HUDEP-2 (cell line): ENCODE measurements at regions not wholly inside any gene's neighbourhood (a gene's known extent, or its start where the extent isn't known, plus 50 kb on each side); places are given as distances from the start of the nearest gene placed in this dataset.
"Not testable (repeated sequence)": the region's sequence is repeated elsewhere in the genome, so short reads cannot be mapped to it uniquely, and the experiment has no call there.

Experiments
- DNase-seq, 76 experiments: peaks; one replicate each; lab custom pipeline; 2025; ENCODE audit not compliant: unreplicated experiment in 76 of 76; lab: John Stamatoyannopoulos, UW

DNA sequence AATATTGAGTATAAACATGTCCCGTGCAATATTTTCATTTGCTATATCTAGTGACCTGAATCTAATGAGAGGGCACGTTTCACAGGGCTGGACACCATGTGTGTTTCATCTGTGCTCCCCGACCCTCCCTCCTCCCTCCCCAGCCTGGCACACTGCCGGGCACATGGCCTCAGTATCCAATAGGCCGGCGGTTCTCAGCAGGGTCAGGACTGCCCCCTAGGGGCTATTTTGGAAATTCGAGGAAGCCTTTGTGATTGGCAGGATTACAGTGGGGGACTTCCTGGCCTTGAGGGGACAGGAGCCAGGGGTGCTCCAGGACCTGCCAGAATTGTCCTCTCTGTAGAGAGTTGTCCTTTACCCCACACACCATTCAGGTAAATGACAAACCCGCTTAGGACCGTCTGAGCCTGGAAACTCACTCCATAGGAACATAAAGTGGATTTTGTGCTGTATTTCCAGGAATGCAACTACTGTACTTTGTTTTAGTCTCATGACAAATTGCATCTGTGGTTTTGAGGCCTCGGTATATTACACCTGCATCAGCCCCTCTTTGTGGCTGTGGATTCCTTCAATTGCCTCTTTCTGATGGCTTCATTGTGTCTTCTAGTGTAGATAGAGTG lies 109.5 kb upstream of the SIM2 start:
- DNase-seq, result peak in 73 of 76 experiments; percentile 15 to 84 (median 71)

DNA sequence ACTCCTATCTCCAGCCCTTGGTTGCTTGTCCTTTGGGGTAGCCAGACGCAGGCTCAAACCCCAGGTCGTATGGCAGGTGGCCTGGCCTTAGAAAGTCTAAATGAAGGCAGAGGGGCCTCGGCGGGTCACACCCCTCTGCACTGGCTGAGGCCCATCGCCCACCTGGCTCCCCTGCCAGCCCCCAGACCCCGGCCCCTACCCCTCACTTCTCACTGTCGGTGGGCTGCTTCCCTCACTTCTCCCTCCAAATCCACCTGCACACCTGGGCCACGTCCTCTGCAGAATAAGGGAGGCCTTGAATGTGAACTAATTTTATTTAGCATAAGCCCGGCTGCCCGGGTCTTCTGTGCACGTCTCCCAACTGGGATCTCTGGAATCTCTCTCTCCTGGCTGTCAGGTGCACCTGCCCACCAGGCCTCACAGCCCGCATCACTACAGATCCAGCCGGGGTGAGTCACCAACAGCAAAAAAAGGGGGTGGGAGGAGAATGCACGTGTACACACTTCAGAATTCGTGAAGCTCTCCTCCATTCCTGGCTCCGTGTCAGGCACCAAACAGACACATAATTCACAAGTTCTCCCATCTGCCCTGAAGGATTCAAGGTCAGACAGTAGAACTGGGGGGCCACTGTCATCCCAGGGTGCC lies 107.5 kb upstream of the SIM2 start:
- DNase-seq, result no peak

DNA sequence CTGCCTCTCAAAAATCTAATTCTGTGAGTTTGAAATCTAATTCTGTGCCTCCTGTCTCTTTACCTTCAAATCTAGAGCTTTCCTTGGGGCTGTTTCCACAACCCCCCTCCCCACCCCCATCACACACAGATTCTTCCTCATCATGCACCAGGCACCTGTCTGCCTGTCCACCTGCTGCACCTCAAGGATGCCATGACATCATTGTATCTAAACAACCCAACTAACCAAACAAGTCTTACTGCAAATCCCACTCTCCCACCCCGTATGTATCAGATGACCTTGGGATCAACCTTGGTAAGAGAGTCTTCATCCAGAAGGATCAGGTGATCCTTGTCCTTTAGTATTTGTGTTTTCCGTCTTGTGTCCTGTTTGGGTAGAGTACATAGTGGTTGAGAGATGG lies 102.7 kb upstream of the SIM2 start:
- DNase-seq, result no peak

DNA sequence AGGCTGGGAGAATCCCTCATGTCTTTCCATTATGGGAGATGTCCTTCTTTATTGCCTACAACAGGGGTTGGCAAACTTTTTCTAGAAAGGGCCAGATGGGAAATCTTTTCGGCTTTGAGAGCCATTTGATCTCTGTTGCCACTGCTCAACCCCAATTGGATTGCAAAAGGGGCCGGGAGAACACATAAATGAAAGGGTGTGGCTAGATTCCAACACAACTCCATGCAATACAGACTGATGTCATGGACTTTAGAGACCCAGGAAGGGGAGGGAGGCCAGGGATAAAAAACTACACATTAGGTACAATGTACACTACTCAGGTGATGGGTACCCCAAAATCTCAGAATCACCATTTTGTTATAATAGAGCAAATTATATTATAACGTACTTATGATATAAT lies 97.6 kb upstream of the SIM2 start:
- no peak for DNase-seq

DNA sequence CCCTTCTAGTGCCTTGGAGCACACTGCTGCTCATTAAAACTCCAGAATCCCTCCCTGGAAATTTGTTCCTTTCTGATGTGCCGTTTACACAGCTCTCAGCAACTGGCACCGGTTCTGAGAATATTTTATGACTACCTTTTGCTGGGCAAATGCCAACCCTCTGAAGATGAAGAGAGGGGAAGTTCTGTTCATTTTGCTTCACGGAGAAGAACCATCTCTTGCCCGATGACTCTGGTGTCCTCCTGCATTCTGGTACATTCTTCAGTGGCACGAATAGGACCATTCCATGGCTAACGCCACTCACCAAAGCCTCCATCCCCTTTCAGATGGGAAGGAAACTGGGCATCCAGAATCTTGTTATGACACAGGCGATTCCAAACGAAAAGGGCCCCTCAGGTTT lies 96.2 kb upstream of the SIM2 start:
- DNase-seq, result no peak

DNA sequence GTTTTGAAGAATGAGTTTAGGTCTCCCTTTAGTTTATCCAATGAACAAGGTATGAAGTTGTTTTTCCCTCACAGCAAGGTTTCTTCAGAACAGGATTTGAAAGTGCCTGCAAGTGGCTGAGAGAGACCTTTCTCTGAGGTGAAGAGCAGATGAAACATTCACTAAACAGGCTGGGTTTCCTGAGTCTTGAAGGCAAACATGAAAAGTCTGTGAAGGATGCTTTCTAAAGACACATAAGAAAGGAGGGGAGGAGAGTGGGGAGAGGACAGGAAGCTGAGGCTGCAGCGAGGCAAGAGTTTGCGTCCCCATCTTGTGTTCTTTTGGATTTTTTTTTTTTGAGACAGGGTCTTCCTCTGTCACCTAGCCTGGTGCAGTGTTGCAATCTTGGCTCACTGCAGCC lies 95.7 kb upstream of the SIM2 start:
- DNase-seq, result no peak

DNA sequence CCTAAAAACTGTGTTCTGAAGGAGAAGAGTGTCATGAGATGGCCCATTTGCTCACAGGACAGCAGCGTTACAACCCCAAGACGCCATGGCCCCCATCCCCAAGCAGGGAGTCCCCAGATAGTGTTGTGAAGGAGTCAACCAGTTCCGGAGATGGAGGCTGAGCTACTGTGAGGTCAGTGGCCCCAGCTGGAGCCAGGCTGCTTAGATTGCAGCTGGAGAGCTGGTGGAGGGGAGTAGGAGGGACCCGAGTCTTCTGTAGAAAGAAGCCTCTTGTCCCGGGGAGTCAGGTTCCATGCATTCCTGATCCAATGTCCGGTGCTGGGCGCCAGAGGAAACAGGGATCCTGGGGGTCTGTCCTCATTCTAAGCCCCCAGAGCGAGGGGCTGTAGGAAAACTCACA lies 93.5 kb upstream of the SIM2 start:
- no peak for DNase-seq

DNA sequence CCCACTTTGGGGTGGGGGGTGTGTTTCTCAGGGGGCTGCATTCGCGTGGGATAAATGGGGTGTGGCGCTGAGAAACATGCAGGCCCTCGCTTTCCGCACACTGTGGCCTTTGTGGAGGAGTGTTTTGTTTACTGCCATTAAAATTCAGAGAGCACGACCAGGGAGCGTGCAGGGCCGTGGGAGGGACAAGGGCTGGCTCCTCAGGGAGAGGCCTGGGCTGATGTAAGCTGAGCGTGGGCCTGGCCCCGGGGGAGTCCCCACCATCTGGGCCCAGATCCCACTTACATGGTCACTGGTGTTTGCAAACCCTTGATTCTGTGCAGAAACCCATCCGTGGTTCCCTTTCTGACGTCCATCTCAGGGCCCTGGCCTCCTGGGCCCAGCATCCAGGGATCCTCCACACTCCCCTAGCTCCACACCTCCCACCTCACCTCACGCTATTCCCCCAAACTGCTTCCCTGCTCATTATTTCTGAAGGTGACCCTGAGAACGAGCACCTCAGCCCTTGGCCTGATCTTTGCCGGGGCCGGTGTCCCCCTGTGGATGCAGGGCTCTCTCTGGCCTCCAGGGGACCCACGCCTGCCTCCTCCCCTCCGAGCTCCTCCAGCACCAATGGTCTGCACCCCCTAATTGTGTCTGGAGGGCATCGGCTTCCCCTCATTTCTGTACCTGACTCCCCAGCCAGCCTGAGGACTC lies 92.5 kb upstream of the SIM2 start:
- no peak for DNase-seq

DNA sequence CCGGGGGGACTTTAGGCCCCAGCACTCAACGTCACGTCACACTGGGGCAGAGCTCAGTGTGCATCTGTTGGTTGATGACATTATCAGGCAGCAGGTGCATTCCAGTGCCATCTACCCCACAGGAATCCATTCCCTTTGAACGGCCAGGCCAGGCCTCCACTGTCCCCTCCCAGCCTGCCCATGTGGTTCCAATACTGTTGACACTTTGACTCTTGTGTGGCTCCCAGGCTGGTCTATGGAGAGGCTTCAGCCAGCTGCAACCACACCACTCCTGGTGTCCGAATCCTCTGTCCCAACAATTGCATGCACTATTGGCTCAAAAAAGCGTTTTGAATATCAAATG lies 92.0 kb upstream of the SIM2 start:
- DNase-seq, result no peak

DNA sequence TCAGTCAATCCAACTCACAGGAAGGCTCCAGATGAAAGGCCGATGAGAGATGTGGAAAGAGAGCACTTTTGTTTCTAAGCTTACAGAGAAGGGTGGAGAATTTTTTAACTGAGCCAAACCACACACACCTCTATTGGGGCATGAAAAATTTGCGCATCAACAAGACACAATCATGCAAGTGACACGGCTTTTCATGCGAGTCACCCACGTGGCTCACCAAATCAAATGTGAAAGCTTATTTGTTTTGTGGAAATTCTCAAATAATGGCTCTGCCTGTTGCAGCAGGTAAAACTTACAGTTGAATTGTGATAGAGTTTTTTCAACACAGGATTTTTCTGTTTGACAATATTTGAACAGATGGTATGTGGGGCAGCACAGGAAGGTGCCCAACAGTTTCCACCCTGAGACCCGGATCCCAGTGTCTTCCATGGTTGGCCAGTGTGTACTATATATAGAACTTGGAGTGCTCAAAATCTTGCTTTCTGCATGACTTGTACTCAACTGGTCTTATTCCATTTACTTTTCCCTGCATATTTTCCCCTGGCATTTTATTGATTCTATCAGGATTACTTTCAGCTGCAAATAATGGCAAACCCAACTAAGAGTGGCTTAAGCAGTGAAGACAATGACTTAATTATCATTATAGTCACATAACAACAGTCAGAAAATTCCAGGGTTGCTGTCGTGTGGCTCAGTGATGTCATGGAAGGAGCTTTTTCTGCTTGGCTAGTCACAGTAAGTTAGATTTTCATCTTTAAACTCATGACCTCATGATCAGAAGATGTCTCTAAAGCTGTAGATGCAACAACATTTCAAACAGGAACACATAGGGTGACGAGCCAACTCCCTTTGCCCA lies 90.6 kb upstream of the SIM2 start:
- DNase-seq, result no peak

DNA sequence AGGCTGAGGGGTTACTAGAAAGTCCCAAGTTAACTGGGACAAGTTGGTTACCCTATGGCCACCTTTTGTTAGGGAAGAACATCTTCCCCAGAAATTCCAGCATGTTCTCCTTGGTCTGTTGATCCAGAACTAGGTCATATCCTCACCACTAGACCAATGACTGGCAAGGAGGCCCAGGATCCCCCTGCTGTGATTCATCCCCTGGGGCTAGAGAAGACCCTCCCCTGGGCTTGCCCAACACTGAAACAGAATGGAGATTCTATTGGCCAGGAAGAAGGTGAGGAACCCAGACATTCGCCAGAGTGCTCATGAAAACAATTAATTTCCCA lies 90.1 kb upstream of the SIM2 start:
- no peak for DNase-seq

DNA sequence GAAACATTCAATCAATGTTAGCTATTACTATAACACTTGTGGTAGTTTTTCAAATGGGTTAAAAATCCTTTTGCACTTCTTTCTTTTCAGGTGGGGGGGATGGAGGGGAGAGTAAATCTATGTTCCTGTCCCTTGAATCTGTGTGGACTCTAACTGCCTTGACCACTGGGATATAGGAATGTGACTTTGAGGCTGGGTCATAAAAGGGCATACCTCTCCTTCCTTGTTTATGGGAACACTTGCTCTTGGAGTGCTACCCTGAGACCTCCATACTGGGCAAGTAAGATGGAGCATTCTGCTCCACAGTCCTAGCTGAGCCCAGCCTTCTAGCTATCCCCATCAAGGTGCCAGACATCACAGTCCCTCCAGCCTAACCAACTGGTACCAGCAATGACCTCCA lies 89.3 kb upstream of the SIM2 start:
- no peak for DNase-seq

DNA sequence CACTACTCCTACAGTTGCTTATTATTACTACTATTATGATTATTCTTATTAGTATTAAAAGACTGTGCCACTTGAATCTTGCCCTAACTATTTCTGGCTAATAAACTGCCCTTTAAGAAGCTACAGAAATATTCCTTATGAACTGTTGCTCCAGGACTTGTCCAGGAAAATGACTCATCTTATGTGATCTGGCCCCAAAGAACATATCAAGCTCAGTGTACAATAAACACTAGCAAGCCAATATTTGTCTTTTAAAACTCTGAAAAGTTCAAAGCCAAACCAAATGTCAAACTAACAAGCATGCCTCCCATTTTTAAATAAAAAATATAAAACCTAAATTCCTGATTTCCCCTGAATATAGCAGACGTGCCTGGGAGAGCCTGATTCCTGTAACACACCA lies 88.7 kb upstream of the SIM2 start:
- DNase-seq, result no peak

DNA sequence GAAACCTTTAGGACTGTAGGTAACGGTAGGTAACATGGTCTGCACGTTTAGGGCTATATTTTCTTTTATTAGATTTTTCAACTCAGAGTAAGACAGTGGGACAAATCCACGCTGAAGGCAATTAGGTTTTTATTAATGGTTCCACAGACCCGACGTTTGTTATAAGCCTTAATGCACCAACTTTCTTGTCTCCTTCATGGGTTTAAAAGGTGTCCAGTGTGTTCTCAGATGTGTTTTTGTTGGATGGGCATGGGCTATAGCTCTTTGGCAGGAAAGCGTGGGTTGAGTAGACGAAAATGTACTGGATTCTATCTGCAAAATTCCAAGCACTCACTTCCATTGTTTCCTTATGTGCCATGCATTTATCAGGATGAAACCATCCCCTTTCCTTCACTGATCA lies 88.0 kb upstream of the SIM2 start:
- no peak for DNase-seq

DNA sequence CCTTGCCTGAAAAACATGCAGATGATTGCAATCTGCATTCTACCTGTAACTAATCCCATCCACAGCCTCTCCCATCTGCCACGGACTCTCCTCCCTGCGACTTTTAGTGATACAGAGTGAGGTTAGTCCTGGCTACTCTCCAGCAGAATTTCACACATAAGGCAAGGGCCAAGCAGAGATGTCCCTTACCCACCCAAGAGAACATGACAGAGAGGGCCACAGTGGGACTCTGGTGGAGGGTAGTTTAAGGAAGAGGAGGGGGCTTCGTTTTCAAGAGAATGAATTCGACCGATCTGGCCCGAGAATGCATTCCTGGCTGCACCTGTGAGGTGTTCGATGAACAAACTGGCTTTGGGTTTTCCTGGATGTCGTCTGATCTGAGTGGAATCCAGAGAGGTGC lies 87.5 kb upstream of the SIM2 start:
- DNase-seq, result no peak

DNA sequence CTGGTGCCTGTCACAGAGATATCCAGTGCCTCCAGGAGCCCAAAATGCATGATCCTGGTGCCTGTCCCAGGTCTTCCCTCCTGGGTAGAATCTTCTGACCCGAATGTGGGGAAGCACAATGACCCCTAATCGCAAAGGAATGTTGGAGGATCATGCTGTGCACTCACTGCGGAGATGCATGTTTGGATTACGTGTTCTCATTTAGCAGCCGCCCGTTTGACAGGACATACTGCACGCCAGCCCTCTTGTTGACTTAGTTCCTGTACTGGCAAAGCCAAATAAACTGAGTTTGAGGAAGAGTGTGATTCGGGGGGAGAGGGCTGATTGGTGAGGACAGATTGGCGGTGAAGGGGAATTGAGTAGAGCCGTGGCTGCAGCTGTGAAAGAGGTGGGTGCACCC lies 85.9 kb upstream of the SIM2 start:
- DNase-seq, result no peak

DNA sequence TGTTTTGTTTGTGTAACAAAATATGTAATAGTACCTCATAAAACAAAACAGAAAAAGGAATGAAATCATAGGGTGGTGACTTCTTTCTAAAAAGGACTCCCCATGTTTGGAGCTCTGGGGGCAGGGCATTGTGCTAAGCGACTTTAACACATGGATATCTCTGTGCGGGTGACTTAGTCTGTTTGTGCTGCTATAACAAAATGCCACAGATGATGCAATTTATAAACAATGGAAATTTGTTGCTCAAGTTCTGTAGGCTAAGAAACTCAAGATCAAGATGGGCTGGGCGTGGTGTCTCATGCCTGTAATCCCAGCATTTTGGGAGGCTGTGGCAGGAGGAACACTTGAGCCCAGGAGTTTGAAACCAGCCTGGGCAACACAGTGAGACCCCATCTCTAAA lies 85.4 kb upstream of the SIM2 start:
- DNase-seq, result no peak

DNA sequence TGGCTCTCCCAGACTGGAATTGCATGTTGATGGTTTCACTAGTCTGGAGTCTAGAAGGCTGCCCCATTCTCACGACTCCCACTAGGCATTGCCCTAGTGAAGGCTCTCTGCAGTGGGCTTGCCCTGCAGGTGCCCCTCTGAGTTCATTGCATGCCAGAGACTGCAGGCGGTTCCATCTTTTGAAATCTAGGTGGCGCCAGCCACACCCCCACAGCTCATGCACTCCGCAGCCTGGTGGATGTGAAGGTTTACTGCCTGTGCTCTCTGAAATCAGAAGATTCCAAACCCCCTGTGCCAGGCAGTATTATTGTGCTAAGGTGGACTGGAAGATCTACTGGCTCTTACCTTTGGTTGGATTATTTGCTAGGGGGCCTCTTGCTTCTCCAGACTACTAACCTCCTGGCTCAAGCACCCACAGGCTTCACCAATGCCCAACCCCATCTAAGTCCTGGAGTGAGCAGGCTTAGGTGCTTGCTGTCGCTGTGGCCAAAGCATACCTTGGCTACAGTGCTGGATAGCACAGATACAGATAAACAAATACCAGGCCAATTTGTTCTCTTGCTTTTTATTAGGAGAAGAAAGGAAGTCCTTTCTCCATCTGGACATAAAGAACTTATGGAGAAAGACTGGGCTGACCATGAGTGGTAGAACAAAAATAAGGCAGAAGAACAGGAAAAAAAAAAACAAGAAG lies 83.5 kb upstream of the SIM2 start:
- peak in 4 of 76 experiments; percentile 5 to 14 (median 10) for DNase-seq

DNA sequence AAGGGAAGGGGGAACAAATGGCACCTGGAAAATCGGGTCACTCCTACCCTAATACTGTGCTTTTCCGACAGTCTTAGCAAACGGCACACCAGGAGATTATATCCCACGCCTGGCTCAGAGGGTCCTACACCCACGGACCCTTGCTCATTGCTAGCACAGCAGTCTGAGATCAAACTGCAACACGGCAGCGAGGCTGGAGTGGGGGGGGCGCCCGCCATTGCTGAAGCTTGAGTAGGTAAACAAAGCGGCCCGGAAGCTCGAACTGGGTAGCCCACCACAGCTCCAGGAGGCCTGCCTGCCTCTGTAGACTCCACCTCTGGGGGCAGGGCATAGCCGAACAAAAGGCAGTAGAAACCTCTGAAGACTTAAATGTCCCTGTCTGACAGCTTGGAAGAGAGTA lies 82.1 kb upstream of the SIM2 start:
- not testable (repeated sequence) for DNase-seq

DNA sequence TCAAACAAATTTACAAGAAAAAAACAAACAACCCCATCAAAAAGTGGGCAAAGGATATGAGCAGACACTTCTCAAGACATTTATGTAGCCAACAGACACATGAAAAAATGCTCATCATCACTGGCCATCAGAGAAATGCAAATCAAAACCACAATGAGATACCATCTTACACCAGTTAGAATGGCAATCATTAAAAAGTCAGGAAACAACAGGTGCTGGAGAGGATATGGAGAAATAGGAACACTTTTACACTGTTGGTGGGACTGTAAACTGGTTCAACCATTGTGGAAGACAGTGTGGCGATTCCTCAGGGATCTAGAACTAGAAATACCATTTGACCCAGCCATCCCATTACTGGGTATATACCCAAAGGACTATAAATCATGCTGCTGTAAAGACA lies 77.1 kb upstream of the SIM2 start:
- not testable (repeated sequence) for DNase-seq

DNA sequence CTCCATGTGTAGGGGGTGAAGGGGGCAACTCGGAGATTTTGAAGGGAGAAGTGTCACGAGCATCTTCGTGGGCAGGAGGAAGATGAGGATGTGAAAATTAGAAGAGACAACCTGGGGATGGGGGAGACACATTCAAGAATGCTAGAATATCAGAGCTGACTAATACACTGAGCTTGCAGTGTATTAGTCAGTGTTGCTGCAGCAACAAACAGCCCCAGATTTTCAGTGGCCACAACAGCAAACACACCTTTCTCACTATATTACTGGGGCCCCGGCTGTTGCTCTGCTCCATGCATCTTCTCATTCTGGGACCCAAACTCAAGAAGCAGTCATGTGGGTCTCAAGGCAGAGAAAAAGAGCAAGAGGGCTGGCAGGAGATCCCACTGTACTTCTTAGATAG lies 74.8 kb upstream of the SIM2 start:
- no peak for DNase-seq
